Left ventricle myocardium inferior (tissue), 1 donor: ENCODE measurements at regions not wholly inside any gene's neighbourhood (a gene's known extent, or its start where the extent isn't known, plus 50 kb on each side); places are given as distances from the start of the nearest gene placed in this dataset.

Experiments used
- DNase-seq: peaks from one replicate; pipeline ENCODE4 v3.0.0-alpha.2; 2020
- H3K27ac ChIP-seq: fragments of 200-600 bp; replicated peaks from 2 replicates; pipeline ENCODE4 v1.8.0; 2021
- H3K27me3 ChIP-seq: fragments of 200-600 bp; 2 replicates; pipeline ENCODE4 v1.8.0; 2021; ENCODE audit warnings: low read depth
- H3K36me3 ChIP-seq: fragments of 200-600 bp; 2 replicates; pipeline ENCODE4 v1.8.0; 2021
- H3K4me1 ChIP-seq: fragments of 200-600 bp; 2 replicates; pipeline ENCODE4 v1.8.0; 2021
- H3K4me3 ChIP-seq: fragments of 200-600 bp; 2 replicates; pipeline ENCODE4 v1.8.0; 2021; ENCODE audit warnings: mild to moderate bottlenecking, moderate library complexity
- H3K9me3 ChIP-seq: fragments of 200-600 bp; replicated peaks from 2 replicates; pipeline ENCODE4 v1.8.0; 2021
- intact Hi-C: fragments of 100-400 bp; cut with micrococcal nuclease; formaldehyde crosslinking; loops from one replicate; pipeline ENCODE4 v1.11.0; 2022
- TF ChIP-seq, protein P1 (sequence below): fragments of 200-600 bp; IDR thresholded peaks from 2 replicates; pipeline ENCODE4 v1.8.0; 2021; ENCODE audit warnings: antibody characterized with exemption, mild to moderate bottlenecking, borderline replicate concordance
- donor health status: DM: no; HTN: yes; CAD: no; lungs with severe emphysema.

GRCh38 chrX:149259241-149259640, 245.9 kb downstream of the IDS start:
- Histone ChIP-seq H3K36me3 (no peaks in the 10 kb centered on the region), H3K27me3 (no peaks in the 10 kb centered on the region), H3K4me3 (no peak overlapping the region), H3K9me3 (no peaks in the 10 kb centered on the region), H3K4me1 (no peaks in the 10 kb centered on the region), H3K27ac (no peak overlapping the region)
- intact Hi-C loops, result no loop called here
- no peak for DNase-seq
- TF ChIP-seq, protein P1, sequence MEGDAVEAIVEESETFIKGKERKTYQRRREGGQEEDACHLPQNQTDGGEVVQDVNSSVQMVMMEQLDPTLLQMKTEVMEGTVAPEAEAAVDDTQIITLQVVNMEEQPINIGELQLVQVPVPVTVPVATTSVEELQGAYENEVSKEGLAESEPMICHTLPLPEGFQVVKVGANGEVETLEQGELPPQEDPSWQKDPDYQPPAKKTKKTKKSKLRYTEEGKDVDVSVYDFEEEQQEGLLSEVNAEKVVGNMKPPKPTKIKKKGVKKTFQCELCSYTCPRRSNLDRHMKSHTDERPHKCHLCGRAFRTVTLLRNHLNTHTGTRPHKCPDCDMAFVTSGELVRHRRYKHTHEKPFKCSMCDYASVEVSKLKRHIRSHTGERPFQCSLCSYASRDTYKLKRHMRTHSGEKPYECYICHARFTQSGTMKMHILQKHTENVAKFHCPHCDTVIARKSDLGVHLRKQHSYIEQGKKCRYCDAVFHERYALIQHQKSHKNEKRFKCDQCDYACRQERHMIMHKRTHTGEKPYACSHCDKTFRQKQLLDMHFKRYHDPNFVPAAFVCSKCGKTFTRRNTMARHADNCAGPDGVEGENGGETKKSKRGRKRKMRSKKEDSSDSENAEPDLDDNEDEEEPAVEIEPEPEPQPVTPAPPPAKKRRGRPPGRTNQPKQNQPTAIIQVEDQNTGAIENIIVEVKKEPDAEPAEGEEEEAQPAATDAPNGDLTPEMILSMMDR, result no peak

GRCh38 chrX:149255860-149256259, 249.2 kb downstream of the IDS start:
- intact Hi-C loops, result no loop called here
- TF ChIP-seq, protein P1, result no peak

DNA sequence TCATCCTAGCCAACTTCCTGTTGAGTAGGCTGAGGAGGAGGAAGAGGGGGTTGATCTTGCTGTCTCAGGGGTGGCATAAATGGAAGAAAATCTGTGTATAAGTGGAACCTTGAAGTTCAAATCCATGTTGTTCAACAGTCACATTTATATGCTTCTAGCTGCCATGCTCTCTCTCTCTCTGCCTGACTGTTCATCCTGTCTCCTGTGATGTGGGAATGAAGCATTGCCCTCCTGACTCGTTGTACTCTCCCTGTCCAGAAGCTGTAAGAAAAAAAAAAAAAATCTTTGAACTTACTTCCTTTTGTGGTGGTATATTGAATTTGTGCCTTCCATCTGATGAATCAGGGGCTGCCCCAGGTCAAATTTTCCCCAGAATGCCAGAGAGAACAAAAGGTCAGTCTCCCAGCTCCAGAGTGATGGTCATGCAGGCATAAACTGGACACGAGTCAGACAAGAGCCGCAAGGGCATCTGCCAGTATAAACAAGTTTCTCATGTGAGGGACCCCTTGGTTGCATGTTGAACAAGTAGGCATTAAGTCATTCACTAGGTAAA, 257.0 kb downstream of the IDS start:
- no peaks in the 10 kb centered on the region for H3K36me3 ChIP-seq
- H3K4me3 ChIP-seq, result no peak overlapping the region
- TF ChIP-seq, protein P1, result no peak
- H3K9me3 ChIP-seq, result no peaks in the 10 kb centered on the region
- intact Hi-C loops, result no loop called here
- DNase-seq, result no peak
- H3K27me3 ChIP-seq, result no peaks in the 10 kb centered on the region
- H3K27ac ChIP-seq, result no peak overlapping the region
- no peaks in the 10 kb centered on the region for H3K4me1 ChIP-seq

More at GRCh38 chrX:149255860-149256259, 249.2 kb downstream of the IDS start:
- no peaks in the 10 kb centered on the region for H3K4me1 ChIP-seq
- H3K36me3 ChIP-seq, result no peaks in the 10 kb centered on the region
- H3K4me3 ChIP-seq, result no peak overlapping the region
- no peak for DNase-seq
- no peaks in the 10 kb centered on the region for H3K9me3 ChIP-seq
- H3K27ac ChIP-seq, result no peak overlapping the region
- no peaks in the 10 kb centered on the region for H3K27me3 ChIP-seq

GRCh38 chrX:149230689-149231088, 274.4 kb downstream of the IDS start:
- TF ChIP-seq, protein P1, result no peak
- Histone ChIP-seq H3K9me3 (peaks cover 15% of the 10 kb centered on the region), H3K27ac (no peak overlapping the region), H3K36me3 (no peaks in the 10 kb centered on the region), H3K4me1 (no peaks in the 10 kb centered on the region), H3K4me3 (no peak overlapping the region), H3K27me3 (no peaks in the 10 kb centered on the region)
- no peak for DNase-seq
- intact Hi-C loops, result no loop called here

GRCh38 chrX:149223854-149224253, 281.3 kb downstream of the IDS start:
- Histone ChIP-seq H3K27me3 (no peaks in the 10 kb centered on the region), H3K4me1 (no peaks in the 10 kb centered on the region), H3K4me3 (no peak overlapping the region), H3K9me3 (peaks cover 15% of the 10 kb centered on the region), H3K36me3 (no peaks in the 10 kb centered on the region), H3K27ac (no peak overlapping the region)
- DNase-seq, result no peak
- TF ChIP-seq, protein P1, result no peak
- intact Hi-C loops, result no loop called here

DNA sequence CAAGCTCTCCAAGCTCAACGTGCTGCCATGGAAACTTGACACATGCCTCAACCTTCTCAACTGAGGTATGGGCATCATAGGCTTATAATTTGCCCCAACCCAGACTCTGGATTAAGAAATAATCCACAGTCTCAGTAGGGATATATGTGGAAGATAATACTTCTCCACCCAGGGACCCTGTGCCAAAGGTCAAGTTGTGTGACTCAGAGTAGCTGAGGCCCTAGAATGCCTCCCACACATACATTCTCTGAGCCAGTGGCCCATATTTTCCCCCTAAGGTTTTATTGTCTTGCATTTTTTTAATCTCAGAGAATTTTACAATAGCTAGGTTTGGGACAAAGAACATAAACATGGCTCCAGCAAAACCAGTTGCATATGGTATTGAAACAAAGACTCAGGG, 283.1 kb downstream of the IDS start:
- Histone ChIP-seq H3K36me3 (no peaks in the 10 kb centered on the region), H3K27ac (no peak overlapping the region), H3K9me3 (peaks cover under 1% of the 10 kb centered on the region), H3K4me1 (no peaks in the 10 kb centered on the region), H3K27me3 (no peaks in the 10 kb centered on the region), H3K4me3 (no peak overlapping the region)
- TF ChIP-seq, protein P1, result no peak
- intact Hi-C loops, result no loop called here
- no peak for DNase-seq
